ENCODE measurements at regions not wholly inside any gene's neighbourhood (a gene's known extent, or its start where the extent isn't known, plus 50 kb on each side); places are given as distances from the start of the nearest gene placed in this dataset.
"Not testable (repeated sequence)": the region's sequence is repeated elsewhere in the genome, so short reads cannot be mapped to it uniquely, and the experiment has no call there.

DNA sequence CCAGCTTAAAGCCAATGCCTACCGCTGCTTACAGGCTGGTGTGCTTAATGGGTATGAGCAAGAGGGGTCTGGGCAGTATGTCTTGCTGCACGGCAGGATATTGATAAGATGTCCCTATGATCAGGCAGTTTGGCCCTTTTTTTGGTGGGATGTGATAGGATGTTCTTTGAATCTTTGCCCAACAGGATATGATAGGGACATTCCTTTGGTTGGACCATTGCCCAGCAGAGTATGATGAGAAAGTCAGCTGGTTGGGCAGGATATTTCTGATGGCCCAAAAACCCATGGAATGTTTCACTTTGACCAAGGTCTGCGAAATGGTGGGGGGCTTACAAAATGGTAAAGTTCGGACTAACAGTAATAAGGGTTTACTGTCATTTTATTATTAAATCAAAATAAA lies 1060.6 kb downstream of the STIM2 start:
- no peak for FAIRE-seq
- peak; percentile 8 for DNase-seq (ENCODE audit: low spot score)

DNA sequence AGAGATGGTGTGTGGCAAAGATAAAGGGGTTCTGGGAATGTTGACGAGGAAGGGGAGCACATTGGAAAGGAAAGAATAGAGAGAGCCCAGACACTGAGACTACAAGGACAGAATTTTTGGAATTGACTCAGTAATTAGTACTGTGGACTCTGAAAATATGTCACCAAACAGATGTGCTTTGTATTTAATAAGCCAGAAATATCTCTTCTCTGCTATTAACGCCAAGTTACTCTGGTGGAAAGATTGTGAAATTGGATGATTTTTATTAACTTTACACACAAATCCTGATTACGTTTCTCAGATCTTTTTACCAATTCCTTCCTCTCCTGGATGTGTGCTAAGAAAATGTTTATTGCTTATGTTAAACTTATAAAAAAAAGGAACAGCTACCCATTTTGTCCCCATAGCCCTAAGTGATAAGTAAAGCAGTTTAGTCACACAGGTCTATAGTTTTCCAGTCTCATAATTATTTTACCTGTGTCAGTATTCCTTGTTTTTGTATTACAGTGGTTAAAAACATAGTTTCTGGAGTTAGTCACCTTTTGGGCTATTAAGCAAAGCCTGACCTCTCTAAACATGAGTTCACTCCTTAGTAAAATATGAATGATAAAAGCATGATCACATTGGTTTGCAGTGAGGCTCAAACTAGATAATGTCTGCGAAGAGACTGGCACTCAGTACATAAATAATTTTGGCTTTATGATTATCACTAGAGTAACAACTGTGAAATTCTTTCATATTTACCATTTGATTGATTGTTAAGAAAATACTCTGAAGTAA lies 1068.3 kb downstream of the STIM2 start:
- DNase-seq (ENCODE audit: low spot score), result no peak
- no peak for FAIRE-seq

DNA sequence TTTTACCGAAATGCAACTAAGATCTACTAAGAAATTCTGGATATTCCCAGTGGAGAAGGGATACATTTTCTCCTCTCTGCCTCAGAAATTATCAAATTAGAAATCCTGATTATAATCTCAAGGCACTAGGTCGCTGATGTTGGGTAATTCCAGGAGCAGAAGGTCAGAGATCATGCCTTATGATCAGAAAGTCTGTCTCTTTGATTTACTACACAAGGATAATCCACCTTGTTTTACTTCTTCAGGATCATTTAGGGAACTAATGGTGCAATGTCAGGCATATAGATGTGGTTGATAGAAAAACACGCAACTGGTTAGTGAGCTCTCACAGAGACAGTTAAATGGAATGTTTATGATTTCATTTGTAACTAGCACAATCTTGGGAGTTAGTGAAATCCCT lies 1069.7 kb downstream of the STIM2 start:
- FAIRE-seq (no peak), DNase-seq (ENCODE audit: low spot score) (no peak)

DNA sequence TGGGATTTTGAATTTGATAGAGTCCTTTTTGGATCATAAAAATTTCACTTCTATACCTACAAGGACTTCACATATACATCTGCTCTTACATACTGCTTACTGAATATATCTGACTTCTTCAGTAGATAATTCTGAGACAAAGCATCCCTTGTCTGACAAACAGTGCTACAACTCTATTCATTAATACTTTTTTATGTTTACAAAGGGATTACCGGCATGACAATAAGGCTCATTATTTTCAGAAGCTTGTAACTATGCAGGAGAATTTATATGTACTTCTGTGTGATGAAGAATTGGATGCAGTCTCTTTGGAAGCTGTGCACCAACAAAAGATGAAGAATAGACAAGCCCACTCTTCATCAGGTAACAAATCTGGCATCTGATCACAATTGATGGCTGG lies 1070.3 kb downstream of the STIM2 start:
- FAIRE-seq (no peak), DNase-seq (ENCODE audit: low spot score) (no peak)

DNA sequence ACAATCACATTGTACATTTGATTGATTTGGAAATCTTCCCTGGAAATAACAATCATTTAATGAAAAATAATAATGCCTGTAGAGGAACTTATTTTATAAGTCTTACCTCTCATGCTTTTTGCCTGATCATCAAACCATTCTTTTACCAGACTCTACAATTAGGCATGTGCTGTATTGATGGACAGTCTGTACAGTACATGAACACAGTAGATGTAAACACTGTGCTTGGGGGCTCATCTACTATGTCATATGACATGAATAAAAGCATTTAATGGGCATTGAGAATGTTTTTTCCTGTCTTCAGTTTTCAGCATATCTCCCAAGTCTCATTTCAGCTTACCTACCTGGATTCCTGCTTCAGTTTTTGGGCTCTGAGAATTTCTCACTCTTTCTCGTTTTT lies 1070.9 kb downstream of the STIM2 start:
- DNase-seq (ENCODE audit: low spot score), result no peak
- FAIRE-seq, result no peak

DNA sequence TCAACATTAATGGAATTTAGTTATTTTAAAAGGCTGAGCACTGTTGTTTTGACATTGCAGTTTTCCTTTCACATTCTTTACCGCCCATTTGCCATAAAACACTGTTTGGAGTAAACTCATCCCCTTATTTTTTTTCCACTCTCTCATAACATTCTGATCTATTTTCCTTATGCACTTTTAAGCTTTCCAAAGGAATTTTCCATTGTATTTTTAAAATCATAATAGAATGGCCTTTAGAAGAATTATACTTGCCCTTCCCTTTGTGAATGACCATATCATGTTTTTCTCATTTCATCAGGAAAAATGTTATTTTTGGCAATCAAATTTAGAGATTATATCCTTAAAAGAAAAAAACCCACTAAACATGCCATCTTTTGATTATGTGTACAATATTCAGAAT lies 1074.2 kb downstream of the STIM2 start:
- DNase-seq (ENCODE audit: low spot score) (no peak), FAIRE-seq (no peak)

DNA sequence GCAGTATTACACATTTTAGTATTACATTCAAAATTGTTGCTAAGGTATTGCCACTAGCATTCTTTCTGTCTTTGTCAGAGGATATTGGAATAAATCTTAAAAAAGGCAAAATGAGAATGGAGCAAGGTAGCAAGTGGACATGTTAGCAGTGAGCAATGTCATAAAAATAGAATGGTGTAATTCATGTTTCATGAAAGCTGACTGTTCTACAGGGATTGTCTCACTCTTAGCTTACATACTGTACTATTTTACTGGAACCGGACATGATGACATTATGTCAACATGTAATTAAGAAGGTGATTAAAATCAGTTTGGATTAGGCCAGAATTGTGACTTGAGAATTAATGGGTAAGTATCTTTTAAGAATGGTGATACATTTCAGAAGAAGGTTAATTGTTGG lies 1086.2 kb downstream of the STIM2 start:
- DNase-seq (ENCODE audit: low spot score) (no peak), FAIRE-seq (no peak)

DNA sequence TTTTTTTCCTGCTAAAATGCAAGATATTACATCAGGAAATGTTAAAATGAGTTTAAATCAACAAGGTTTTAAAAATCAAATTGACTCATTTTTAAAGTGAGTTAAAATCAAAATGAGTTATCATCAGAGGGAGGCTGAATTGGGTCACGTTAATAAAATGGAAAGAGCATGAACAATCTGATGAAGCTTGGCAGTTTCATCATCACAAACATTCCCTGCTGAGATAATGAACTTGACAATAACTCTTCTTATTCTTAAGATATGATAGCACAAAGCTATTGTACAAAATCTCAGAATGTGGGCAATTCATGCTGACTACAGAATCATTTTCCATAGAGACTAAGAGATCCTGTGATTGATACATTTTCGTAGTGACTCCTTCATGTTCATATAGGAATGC lies 1086.7 kb downstream of the STIM2 start:
- FAIRE-seq (no peak), DNase-seq (ENCODE audit: low spot score) (no peak)

DNA sequence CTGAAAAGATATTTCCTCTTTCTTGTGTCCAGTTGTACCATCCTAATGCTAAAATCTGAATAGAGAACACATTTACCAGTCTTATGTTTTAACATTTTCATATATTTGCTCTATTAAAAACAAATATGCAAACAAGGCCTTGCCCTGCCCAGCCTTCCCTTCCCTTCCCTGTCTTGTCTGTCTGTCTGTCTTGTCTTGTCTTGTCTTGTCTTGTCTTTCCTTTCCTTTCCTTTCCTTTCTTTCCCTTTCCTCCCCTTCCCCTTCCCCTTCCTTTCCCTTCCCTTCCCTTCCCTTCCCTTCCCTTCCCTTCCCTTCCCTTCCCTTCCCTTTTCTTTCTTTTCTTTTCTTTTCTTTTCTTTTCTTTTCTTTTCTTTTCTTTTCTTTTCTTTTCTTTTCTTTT lies 1103.5 kb downstream of the STIM2 start:
- DNase-seq (ENCODE audit: low spot score) (no peak), FAIRE-seq (no peak)

DNA sequence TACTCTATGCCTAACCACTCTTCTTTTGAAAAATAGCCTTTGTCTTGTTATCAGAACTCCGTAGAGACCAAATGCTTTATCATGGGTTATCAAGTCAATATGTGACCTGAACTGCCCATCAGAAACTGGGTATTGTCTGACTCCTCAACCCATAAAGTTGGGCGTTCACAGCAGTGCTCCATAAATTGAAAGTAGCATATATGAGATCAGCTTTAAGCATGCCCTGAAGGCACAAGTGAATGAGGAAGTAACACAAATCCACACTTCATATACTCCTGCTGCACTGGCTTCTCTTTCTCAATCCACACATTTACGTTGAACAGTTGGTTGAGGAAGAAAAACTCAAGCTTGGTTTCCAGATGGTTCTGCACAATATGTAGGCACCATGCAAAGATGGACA lies 1106.0 kb downstream of the STIM2 start:
- FAIRE-seq (no peak), DNase-seq (ENCODE audit: low spot score) (no peak)

DNA sequence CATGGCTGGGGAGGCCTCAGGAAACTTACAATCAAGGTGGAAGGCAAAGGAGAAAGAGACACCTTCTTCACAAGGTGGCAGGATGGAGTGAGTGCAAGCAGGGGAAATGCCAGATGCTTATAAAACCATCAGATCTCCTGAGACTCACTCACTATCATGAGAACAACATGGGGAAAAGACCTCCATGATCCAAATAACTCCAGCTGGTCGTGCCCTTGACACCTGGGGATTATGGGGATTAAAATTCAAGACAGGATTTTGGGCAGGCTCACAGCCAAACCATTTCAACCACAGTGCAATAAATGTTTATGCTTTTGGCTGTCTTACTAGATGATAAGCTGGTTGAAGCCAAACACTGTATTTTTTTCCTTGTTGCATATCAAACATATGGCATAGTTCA lies 1112.4 kb downstream of the STIM2 start:
- DNase-seq (ENCODE audit: low spot score) (no peak), FAIRE-seq (no peak)

DNA sequence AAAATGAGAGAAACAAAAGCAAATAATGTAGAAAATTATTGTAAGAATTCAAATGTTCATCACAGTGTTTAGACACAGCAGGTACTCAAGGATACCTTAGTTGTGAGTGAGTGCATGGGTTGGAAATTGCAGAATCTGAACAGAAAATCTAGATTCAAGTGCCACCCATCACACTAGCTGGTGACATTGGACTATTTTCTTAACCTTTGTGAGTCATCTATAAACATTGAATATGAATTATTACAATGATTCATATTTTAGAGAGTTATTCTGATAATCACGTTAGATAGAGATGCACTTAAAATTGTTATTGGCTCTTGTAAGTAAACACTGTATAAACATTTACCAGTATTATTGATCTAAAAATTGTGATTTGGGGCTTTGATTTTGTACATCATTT lies 1113.1 kb downstream of the STIM2 start:
- DNase-seq (ENCODE audit: low spot score) (no peak), FAIRE-seq (no peak)

DNA sequence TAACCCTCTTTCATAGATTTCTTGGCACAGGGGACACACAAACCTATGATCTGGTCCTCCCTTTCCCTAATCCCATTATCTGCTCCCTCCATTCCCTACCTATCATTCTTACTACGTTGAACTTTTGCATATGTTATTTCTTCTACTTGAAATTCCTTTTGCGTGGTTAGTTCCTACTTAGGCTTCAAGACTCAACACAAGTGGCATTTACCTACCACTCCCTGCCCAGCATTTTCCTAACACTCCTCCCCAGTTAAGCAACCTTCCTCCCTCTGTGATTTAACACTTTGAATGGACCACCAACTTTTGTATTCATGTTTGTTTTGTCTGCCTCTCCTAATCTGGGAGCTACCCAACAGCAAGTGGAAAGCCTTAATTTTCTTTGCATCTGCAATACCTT lies 1113.7 kb downstream of the STIM2 start:
- FAIRE-seq (no peak), DNase-seq (ENCODE audit: low spot score) (no peak)

DNA sequence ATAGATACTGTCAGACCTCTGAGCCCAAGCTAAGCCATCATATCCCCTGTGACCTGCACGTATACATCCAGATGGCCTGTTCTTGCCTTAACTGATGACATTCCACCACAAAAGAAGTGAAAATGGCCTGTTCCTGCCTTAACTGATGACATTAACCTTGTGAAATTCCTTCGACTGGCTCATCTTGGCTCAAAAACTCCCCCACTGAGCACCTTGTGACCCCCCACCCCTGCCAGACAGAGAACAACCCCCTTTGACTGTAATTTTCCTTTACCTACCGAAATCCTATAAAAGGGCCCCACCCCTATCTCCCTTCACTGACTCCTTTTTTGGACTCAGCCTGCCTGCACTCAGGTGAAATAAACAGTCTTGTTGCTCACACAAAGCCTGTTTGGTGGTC lies 1114.2 kb downstream of the STIM2 start:
- not testable (repeated sequence) for FAIRE-seq; DNase-seq (ENCODE audit: low spot score)

DNA sequence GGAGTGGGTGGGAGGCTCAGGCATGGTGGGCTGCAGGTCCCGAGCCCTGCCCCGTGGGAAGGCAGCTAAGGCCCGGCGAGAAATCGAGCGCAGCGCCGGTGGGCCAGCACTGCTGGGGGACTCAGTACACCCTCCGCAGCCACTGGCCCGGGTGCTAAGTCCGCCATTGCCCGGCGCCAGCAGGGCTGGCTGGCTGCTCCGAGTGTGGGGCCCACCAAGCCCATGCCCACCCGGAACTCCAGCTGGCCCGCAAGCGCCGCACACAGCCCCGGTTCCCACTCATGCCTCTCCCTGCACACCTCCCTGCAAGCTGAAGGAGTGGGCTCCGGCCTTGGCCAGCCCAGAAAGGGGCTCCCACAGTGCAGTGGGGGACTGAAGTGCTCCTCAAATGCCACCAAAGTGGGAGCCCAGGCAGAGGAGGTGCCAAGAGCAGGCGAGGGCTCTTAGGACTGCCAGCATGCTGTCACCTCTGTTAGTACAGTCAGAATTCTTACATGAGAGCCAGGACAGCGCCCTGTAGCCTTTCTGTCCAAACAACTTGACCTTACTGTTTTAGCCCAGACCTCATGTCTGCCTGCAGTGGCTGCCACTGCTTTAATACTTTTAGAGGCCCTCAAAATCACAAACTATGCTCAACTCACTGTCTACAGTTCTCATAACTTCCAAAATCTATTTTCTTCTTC lies 1117.9 kb downstream of the STIM2 start:
- DNase-seq (ENCODE audit: low spot score); FAIRE-seq: not testable (repeated sequence)

DNA sequence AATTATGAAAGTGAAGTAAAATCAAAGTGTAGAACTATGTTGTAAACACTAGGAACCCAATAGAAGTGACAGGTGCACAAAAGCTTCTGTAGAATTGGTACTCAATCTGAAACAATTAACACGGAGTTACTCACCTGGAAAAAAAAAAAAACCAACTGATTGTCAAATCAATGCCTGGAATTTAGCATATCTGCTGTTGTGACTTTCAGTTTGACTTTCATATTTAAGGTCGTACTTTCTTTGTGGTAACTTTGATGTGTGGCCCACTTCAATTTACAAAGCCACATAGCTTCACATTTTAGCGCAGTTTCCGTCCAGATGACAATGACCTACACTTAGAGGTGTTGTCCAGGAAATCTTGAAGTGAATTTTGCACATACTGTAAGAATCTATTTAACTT lies 1124.9 kb downstream of the STIM2 start:
- DNase-seq (ENCODE audit: low spot score) (no peak), FAIRE-seq (no peak)

DNA sequence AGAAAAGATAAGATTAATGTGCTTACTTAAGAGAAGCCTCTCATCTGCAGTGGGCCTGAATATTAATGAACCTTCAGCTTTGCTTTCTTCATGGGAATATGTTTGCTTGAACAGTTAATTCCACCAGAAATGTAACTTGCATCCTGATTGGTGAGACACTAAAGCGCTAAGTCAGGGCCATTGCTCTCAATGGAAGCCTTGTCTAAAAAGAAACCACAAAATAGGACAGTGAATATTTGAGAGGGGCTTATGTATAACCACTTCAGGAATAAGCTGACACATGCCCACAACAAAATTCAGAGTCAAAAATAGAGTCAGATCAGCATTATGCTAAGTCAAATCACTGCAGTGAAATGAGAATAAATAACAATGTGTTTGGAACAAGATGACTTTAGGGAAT lies 1125.8 kb downstream of the STIM2 start:
- FAIRE-seq (no peak), DNase-seq (ENCODE audit: low spot score) (no peak)

DNA sequence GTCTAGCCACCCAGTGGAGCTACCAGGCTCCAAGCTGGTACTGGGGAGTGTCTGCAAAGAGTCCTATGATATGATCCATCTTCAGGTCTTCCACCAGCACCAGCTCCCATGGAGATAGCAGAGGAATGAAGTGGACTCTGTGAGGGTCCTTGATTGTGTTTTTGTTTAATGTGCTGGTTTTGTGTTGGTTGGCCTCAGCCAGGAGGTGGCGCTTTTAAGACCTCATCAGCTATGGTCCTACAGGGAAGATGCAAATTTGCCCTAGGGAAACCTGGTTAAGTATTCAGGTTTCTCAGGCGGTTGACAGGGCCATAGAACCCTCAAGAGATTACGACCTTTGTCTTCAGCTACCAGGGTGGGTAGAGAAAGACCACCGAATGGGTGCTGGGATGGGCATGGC lies 1141.1 kb downstream of the STIM2 start:
- FAIRE-seq (no peak), DNase-seq (ENCODE audit: low spot score) (no peak)

DNA sequence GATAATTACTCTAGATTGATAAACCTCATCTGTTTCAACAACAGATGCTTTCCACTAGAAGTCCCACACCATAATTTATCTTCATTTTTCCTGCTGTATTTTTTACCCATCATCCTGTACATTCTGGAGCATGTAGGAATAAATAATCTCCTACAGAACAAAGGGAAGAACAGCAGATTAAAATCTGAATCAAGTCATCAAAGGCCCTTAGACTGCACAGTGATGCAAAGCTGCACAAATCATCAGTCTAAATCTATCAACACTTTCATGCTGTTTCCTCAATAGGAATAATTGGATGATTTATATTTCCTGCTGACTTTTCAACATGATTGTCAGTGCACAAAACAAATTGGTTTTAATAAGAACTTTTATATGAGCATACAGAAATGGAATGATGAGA lies 1143.9 kb downstream of the STIM2 start:
- DNase-seq (ENCODE audit: low spot score) (no peak), FAIRE-seq (no peak)

DNA sequence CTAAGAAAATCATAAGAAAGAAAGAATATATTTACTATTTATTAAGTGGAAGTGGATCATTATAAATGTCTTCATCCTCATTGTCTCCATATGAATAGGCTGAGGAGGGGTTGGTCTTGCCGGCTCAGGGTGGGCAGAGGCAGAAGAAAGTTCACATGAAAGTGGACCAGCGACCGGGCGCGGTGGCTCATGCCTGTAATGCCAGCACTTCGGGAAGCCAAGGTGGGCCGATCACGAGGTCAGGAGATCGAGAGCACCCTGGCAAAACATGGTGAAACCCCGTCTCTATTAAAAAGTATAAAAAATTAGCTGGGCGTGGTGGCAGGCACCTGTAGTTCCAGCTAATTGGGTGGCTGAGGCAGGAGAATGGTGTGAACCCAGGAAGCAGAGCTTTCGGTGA lies 1145.4 kb downstream of the STIM2 start:
- DNase-seq (ENCODE audit: low spot score), result no peak

DNA sequence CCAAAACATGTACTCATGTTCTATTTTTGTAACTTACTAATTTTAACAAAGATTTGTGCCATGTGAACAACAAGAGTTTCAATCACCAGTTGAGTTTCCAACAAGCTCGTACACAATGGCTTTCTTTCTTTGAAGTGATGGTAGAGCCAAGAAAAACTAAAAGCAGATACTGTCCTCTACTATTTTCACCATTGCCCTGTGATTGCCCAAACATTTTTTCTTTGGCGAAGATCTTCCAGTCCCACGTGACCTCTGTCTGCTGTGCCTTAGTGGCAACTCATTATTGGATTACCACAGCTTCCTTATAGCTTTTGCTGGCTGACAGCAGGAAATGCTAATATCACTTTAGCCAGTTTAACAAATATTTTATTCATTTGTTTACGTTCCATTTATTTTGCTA lies 1147.1 kb downstream of the STIM2 start:
- no peak for FAIRE-seq
- DNase-seq (ENCODE audit: low spot score), result no peak

More for the DNA sequence above, 1145.4 kb downstream of the STIM2 start:
- no peak for FAIRE-seq

DNA sequence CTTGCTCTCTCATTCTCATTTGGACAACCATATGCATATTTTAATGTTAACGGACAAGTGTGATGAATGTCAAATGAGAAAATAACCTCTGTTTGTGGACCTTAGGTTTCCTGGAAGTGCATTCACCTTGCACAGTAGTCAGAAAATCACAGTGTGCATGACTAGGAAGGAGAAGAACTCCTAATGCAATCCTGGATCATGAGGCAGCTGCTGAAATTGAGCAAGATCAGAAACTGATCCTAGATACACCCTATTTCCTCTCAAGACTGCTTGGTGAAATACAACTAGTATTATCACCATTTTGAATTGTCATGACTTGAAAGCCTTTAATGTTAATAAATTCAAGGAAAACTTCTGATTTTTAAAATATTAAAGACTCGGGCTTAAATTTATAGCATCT lies 1148.9 kb downstream of the STIM2 start:
- DNase-seq (ENCODE audit: low spot score), result no peak

DNA sequence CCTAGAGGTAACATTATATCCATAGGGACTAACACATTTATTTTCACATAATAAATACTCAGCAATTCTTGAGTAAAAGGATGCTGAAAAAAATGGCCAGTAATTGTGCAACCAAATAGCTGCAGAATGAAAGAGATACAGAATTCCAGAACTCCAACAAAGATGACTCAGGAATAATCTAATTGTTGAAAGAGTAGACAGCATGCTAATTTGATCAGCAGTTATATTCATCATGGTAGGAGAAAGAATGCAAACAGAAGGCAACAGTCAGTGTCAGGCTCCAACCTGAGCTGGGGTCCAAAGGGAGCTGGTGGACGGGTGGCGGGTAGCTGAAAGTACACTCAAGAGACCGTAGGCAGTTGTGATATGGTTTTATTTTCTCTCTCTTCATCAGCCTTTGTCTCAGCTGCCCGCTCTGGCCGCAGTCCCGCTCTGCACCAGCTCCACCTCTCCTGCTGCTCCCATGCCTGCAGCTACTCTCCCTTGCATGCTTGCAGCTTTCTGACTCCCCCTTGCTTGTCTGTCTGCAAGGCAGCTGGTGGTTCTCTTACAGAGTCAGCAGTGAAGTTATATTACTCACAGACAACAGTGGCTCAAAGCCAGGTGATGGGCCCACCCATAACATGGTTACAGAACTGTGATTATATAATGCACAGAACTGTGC lies 1150.1 kb downstream of the STIM2 start:
- DNase-seq (ENCODE audit: low spot score), result no peak
- FAIRE-seq, result no peak

More for the DNA sequence above, 1148.9 kb downstream of the STIM2 start:
- no peak for FAIRE-seq

Measured in urothelium cell line (cell line).